ENCODE measurements at regions not wholly inside any gene's neighbourhood (a gene's known extent, or its start where the extent isn't known, plus 50 kb on each side); places are given as distances from the start of the nearest gene placed in this dataset.

GRCh38 chr5:38653389-38653788, 96.9 kb upstream of the LIFR start:
- no peak for ATAC-seq (ENCODE audit: poor library complexity)
- no peak for DNase-seq
- H3K4me1 Mint-ChIP-seq (ENCODE audit: low read depth) = peaks cover 10% of the 10 kb centered on the region
- intact Hi-C loops (cut with DNase I, micrococcal nuclease) = no loop called here
- ChIA-PET CTCF (no interaction called here), POLR2A (no interaction called here)
- H3K27ac Mint-ChIP-seq = no peak overlapping the region
- H3K4me1 ChIP-seq (ENCODE audit: insufficient read depth, low read length) = no peaks in the 10 kb centered on the region
- no peak overlapping the region for H3K4me3 Mint-ChIP-seq
- H3K9me3 ChIP-seq (ENCODE audit: control insufficient read depth in 1 of 2, insufficient read depth in 1 of 2, low read length in 2 of 2) = no peaks in the 10 kb centered on the region
- H3K4me3 ChIP-seq (ENCODE audit: low read length) = no peak overlapping the region
- peaks cover 41% of the 10 kb centered on the region for H3K27me3 Mint-ChIP-seq
- H3K36me3 Mint-ChIP-seq (ENCODE audit: low read depth) = no peaks in the 10 kb centered on the region
- TF ChIP-seq, protein P1, sequence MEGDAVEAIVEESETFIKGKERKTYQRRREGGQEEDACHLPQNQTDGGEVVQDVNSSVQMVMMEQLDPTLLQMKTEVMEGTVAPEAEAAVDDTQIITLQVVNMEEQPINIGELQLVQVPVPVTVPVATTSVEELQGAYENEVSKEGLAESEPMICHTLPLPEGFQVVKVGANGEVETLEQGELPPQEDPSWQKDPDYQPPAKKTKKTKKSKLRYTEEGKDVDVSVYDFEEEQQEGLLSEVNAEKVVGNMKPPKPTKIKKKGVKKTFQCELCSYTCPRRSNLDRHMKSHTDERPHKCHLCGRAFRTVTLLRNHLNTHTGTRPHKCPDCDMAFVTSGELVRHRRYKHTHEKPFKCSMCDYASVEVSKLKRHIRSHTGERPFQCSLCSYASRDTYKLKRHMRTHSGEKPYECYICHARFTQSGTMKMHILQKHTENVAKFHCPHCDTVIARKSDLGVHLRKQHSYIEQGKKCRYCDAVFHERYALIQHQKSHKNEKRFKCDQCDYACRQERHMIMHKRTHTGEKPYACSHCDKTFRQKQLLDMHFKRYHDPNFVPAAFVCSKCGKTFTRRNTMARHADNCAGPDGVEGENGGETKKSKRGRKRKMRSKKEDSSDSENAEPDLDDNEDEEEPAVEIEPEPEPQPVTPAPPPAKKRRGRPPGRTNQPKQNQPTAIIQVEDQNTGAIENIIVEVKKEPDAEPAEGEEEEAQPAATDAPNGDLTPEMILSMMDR (IDR thresholded peaks at IDR 0.05) = no peak
- H3K27ac ChIP-seq (ENCODE audit: low read depth in 1 of 2, low read length in 2 of 2) = no peak overlapping the region
- no peaks in the 10 kb centered on the region for H3K36me3 ChIP-seq (ENCODE audit: insufficient read depth, low read length)
- no peaks in the 10 kb centered on the region for H3K9me3 Mint-ChIP-seq
- H3K27me3 ChIP-seq (ENCODE audit: control insufficient read depth in 1 of 2, insufficient read depth in 2 of 2, low read length in 2 of 2) = peaks cover 7% of the 10 kb centered on the region in 2 experiments

DNA sequence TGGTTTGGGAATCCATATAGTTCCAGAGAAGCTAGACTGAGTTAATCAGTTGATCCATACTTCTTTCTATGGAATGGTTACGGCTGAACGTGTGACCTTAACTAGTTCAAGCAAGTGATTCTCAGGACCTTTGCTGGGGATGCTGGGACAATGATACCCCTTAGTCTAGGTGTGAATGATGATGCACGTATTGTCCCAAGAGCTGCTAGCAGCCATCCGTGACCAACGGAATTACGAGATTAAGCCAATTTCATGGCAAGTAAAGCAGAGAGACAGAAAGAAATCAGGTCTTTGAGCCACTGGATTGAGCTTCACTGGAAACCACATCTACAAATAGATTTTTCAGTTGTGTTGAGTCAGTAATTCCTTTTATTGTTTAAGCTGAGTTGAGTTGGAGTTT, 99.2 kb upstream of the LIFR start:
- ChIA-PET CTCF (no interaction called here), POLR2A (no interaction called here)
- no peak for DNase-seq
- Mint-ChIP-seq H3K4me1 (ENCODE audit: low read depth) (peaks cover 3% of the 10 kb centered on the region), H3K27ac (no peak overlapping the region), H3K9me3 (no peaks in the 10 kb centered on the region), H3K36me3 (ENCODE audit: low read depth) (no peaks in the 10 kb centered on the region), H3K4me3 (no peak overlapping the region), H3K27me3 (peaks cover 50% of the 10 kb centered on the region)
- H3K27me3 ChIP-seq (ENCODE audit: control insufficient read depth in 1 of 2, insufficient read depth in 2 of 2, low read length in 2 of 2) = peaks cover 7 to 10% of the 10 kb centered on the region in 2 experiments
- no peaks in the 10 kb centered on the region for H3K4me1 ChIP-seq (ENCODE audit: insufficient read depth, low read length)
- no peak for ATAC-seq (ENCODE audit: poor library complexity)
- intact Hi-C loops (cut with DNase I, micrococcal nuclease) = no loop called here
- no peaks in the 10 kb centered on the region for H3K9me3 ChIP-seq (ENCODE audit: control insufficient read depth in 1 of 2, insufficient read depth in 1 of 2, low read length in 2 of 2)
- no peaks in the 10 kb centered on the region for H3K36me3 ChIP-seq (ENCODE audit: insufficient read depth, low read length)
- H3K4me3 ChIP-seq (ENCODE audit: low read length) = no peak overlapping the region
- TF ChIP-seq, protein P1 (IDR thresholded peaks at IDR 0.05) = no peak
- H3K27ac ChIP-seq (ENCODE audit: low read depth in 1 of 2, low read length in 2 of 2) = no peak overlapping the region

- Histone ChIP-seq H3K27me3 (ENCODE audit: control insufficient read depth in 1 of 2, insufficient read depth in 2 of 2, low read length in 2 of 2) (peaks cover 10 to 12% of the 10 kb centered on the region in 2 experiments), H3K4me1 (ENCODE audit: insufficient read depth, low read length) (no peaks in the 10 kb centered on the region), H3K27ac (ENCODE audit: low read depth in 1 of 2, low read length in 2 of 2) (no peak overlapping the region), H3K36me3 (ENCODE audit: insufficient read depth, low read length) (no peaks in the 10 kb centered on the region), H3K4me3 (ENCODE audit: low read length) (no peak overlapping the region), H3K9me3 (ENCODE audit: control insufficient read depth in 1 of 2, insufficient read depth in 1 of 2, low read length in 2 of 2) (no peaks in the 10 kb centered on the region)
- CTCF ChIA-PET = no interaction called here
- TF ChIP-seq, protein P1 (IDR thresholded peaks at IDR 0.05) = no peak
- POLR2A ChIA-PET = no interaction called here
- ATAC-seq (ENCODE audit: poor library complexity) (no peak), DNase-seq (no peak)
- Mint-ChIP-seq H3K27ac (no peak overlapping the region), H3K4me3 (no peak overlapping the region), H3K27me3 (peaks cover 55% of the 10 kb centered on the region), H3K4me1 (ENCODE audit: low read depth) (no peaks in the 10 kb centered on the region), H3K36me3 (ENCODE audit: low read depth) (no peaks in the 10 kb centered on the region), H3K9me3 (no peaks in the 10 kb centered on the region)
- intact Hi-C loops (cut with DNase I, micrococcal nuclease) = no loop called here
These were observed 100.1 kb upstream of the LIFR start for GRCh38 chr5:38656568-38656967.

Data from CD4-positive, alpha-beta T cell (primary cell).